K562 (cell line): ENCODE measurements at regions not wholly inside any gene's neighbourhood (a gene's known extent, or its start where the extent isn't known, plus 50 kb on each side); places are given as distances from the start of the nearest gene placed in this dataset.
"Not testable (repeated sequence)": the region's sequence is repeated elsewhere in the genome, so short reads cannot be mapped to it uniquely, and the experiment has no call there.

Experiments
- ATAC-seq: fragments of 200-7000 bp; cut with Tn5 transposase; 3 replicates; pipeline ENCODE4 v1.9.1; 2020; ENCODE audit warnings: moderate library complexity
- BruUV-seq: library from RNA; stranded (reverse); fragments of 400-500 nt; replicated peaks from 2 replicates; lab custom pipeline; 2021; lab: Mats Ljungman, UMichigan
- CTCF ChIA-PET: fragments of 300-600 bp; formaldehyde crosslinking; extraction: SDS; loops from one replicate; lab custom pipeline; 2021; ENCODE audit warnings: low intra/inter-chr PET ratio; lab: Yijun Ruan, JAX
- POLR2A ChIA-PET: fragments of 300-600, 350-650 bp; sonication (Branson Sonifier 250); formaldehyde crosslinking; extraction: SDS; loops from one replicate; lab custom pipeline; 2021; ENCODE audit warnings: antibody characterized with exemption, inconsistent platforms; lab: Yijun Ruan, JAX
- DNase-seq, 4 experiments: peaks; one replicate each; pipeline versions ENCODE4 v3.0.0 to v3.0.0-alpha.2; 2011 to 2018; ENCODE audit warnings: low spot score in 3 of 4, mixed read lengths in 3 of 4; ENCODE audit errors: extremely low read depth in 1 of 4
- FAIRE-seq: peaks from 2 replicates; lab custom pipeline; 2011; peaks lifted over from hg19 to GRCh38; lab: Jason Lieb, UNC
- H2AFZ ChIP-seq: 2 replicates; pipeline ENCODE4 v1.6.0; 2011; ENCODE audit warnings: low read depth, low read length, control low read depth, inconsistent platforms
- H3K27ac ChIP-seq: fragments of 200-600 bp; 3 replicates; pipeline ENCODE4 v1.8.0; 2011; ENCODE audit warnings: low read depth, mild to moderate bottlenecking, control low read depth, inconsistent platforms, low read length, moderate library complexity, mixed read lengths; ENCODE audit errors: extremely low read depth
- H3K27me3 ChIP-seq, 2 experiments: fragments of 300-600 bp in 1 of 2; 2 replicates in 1 of 2; 3 replicates in 1 of 2; pipeline versions ENCODE4 v1.6.0 to v1.8.0; 2011; ENCODE audit warnings: inconsistent platforms in 2 of 2, low read length in 2 of 2, mild to moderate bottlenecking in 1 of 2, mixed read lengths in 1 of 2, moderate library complexity in 1 of 2; ENCODE audit not compliant: control insufficient read depth in 2 of 2, insufficient read depth in 2 of 2
- H3K36me3 ChIP-seq: fragments of 300-600 bp; 3 replicates; pipeline ENCODE4 v1.8.0; 2011; ENCODE audit warnings: mild to moderate bottlenecking, low read length, inconsistent platforms; ENCODE audit not compliant: control insufficient read depth, insufficient read depth
- H3K4me1 ChIP-seq, 2 experiments: fragments of 200-600 bp in 1 of 2; replicated peaks in 1 of 2; 2 replicates in 1 of 2; 3 replicates in 1 of 2; pipeline versions ENCODE4 v1.5.1 to v1.8.0; 2011; ENCODE audit warnings: inconsistent platforms in 2 of 2, low read length in 2 of 2, mild to moderate bottlenecking in 1 of 2, mixed read lengths in 1 of 2, moderate library complexity in 1 of 2; ENCODE audit not compliant: control insufficient read depth in 2 of 2, insufficient read depth in 2 of 2
- H3K4me2 ChIP-seq: 2 replicates; pipeline ENCODE4 v1.6.1; 2011; ENCODE audit warnings: low read length, control low read depth, inconsistent platforms, mixed read lengths; ENCODE audit not compliant: insufficient read depth
- H3K4me3 ChIP-seq: fragments of 200-600 bp; sonication (generic), shearing (Covaris generic); 2 replicates; pipeline ENCODE4 v1.5.1; 2016; ENCODE audit warnings: control low read depth, inconsistent platforms
- H3K79me2 ChIP-seq: fragments of 200-600 bp; 3 replicates; pipeline ENCODE4 v1.8.0; 2011; ENCODE audit warnings: low read length, inconsistent platforms; ENCODE audit not compliant: control insufficient read depth, insufficient read depth
- H3K9ac ChIP-seq, 2 experiments: 2 replicates each; pipeline versions ENCODE4 v1.6.0 to v1.6.1; 2011; ENCODE audit warnings: low read depth in 2 of 2, low read length in 2 of 2, control low read depth in 1 of 2, inconsistent platforms in 1 of 2, mild to moderate bottlenecking in 1 of 2, mixed read lengths in 1 of 2; ENCODE audit not compliant: insufficient read depth in 1 of 2
- H3K9me1 ChIP-seq: one replicate; pipeline ENCODE4 v1.6.0; 2011; ENCODE audit warnings: inconsistent platforms, mild to moderate bottlenecking, low read length, moderate library complexity; ENCODE audit not compliant: control insufficient read depth, insufficient read depth
- H3K9me3 ChIP-seq: replicated peaks from 2 replicates; pipeline ENCODE4 v1.5.1; 2011; ENCODE audit warnings: low read depth, low read length, inconsistent platforms; ENCODE audit not compliant: control insufficient read depth, insufficient read depth
- H4K20me1 ChIP-seq: replicated peaks from 2 replicates; pipeline ENCODE4 v1.6.1; 2011; ENCODE audit warnings: low read length, inconsistent platforms, mixed read lengths; ENCODE audit not compliant: control insufficient read depth, insufficient read depth
- FOS ChIP-seq: IDR thresholded peaks from 3 replicates; pipeline ENCODE4 v1.6.1; 2011; ENCODE audit not compliant: insufficient read length; ENCODE audit errors: extremely low read depth
- PATZ1 ChIP-seq: fragments of 250-450 bp; sonication (Bioruptor Pico); IDR thresholded peaks from 2 replicates; pipeline ENCODE4 v1.5.0; 2020; ENCODE audit warnings: mild to moderate bottlenecking, borderline replicate concordance
- PHF8 ChIP-seq: fragments of 200-600 bp; sonication (generic); IDR thresholded peaks from 2 replicates; pipeline ENCODE4 v1.6.1; 2012; ENCODE audit warnings: mixed run types, mild to moderate bottlenecking, inconsistent platforms, low read length, moderate library complexity, borderline replicate concordance
- WGBS: fragments of 100-300 bp; shearing (Covaris generic); methylation state at CpG from one replicate; pipeline ENCODE4 v1.1.6; 2016; ENCODE audit warnings: low coverage, mixed read lengths; ENCODE audit not compliant: insufficient coverage; ENCODE audit errors: missing lambda C conversion rate; 5-methylcytosine and 5-hydroxymethylcytosine counted together
- in situ Hi-C: fragments of 300-500 bp; cut with MboI; formaldehyde crosslinking; loops from 4 replicates; pipeline ENCODE4 v1.15.0; 2018; ENCODE audit warnings: inconsistent platforms, mixed read lengths
- intact Hi-C: fragments of 100-400 bp; cut with micrococcal nuclease; formaldehyde crosslinking; loops from 2 replicates; pipeline ENCODE4 v1.14.2; 2022

GRCh38 chr10:55519264-55519663, 718.2 kb upstream of the PCDH15 start (continued):
- no peak for TF ChIP-seq FOS

GRCh38 chr10:55518416-55518815, 717.4 kb upstream of the PCDH15 start:
- BruUV-seq, ATAC-seq, H3K9me1 ChIP-seq, DNase-seq, H3K79me2 ChIP-seq, H2AFZ ChIP-seq, FAIRE-seq, POLR2A ChIA-PET, intact Hi-C loops, H3K9me3 ChIP-seq, H3K27me3 ChIP-seq, H4K20me1 ChIP-seq, H3K4me3 ChIP-seq, H3K36me3 ChIP-seq, H3K4me2 ChIP-seq, H3K9ac ChIP-seq, H3K4me1 ChIP-seq, CTCF ChIA-PET, H3K27ac ChIP-seq, in situ Hi-C loops: not testable (repeated sequence)
- WGBS = 0% methylated on average over 1 of the region's 1 CpG

GRCh38 chr10:55509168-55509567, 708.1 kb upstream of the PCDH15 start:
- no peaks in the 10 kb centered on the region for H3K79me2 ChIP-seq
- ATAC-seq (no peak), FAIRE-seq (no peak), DNase-seq (no peak)
- intact Hi-C loops = no loop called here
- no TSS peak for BruUV-seq
- H3K36me3 ChIP-seq = no peaks in the 10 kb centered on the region
- no peaks in the 10 kb centered on the region; the same call in 1 of the 2 replicates for H3K9me3 ChIP-seq
- H3K27me3 ChIP-seq = no peaks in the 10 kb centered on the region
- H3K9ac ChIP-seq = no peak overlapping the region
- no peaks in the 10 kb centered on the region for H3K9me1 ChIP-seq
- no peak overlapping the region for H3K27ac ChIP-seq
- H3K4me1 ChIP-seq = no peaks in the 10 kb centered on the region
- no peaks in the 10 kb centered on the region for H4K20me1 ChIP-seq
- 2% methylated on average over 4 of the region's 4 CpGs for WGBS
- H3K4me2 ChIP-seq = no peak overlapping the region
- ChIA-PET CTCF (no interaction called here), POLR2A (no interaction called here)
- H2AFZ ChIP-seq = no peak overlapping the region
- H3K4me3 ChIP-seq = no peak overlapping the region
- in situ Hi-C loops = no loop called here
- TF ChIP-seq PATZ1 (CRISPR knock-in tag) (no peak), PHF8 (peak; percentile 13; the same call in 1 of the 2 replicates)
